BLaER1 treated with 17β-estradiol and CSF1 and Interleukin-3, amounts not matched to agents 10 nM and 100 nM (cell line): ENCODE measurements at regions not wholly inside any gene's neighbourhood (a gene's known extent, or its start where the extent isn't known, plus 50 kb on each side); places are given as distances from the start of the nearest gene placed in this dataset.

Experiments used
- H3K27ac ChIP-seq, 11 experiments: shearing (Covaris generic); formaldehyde crosslinking; 2 replicates each; pipeline ENCODE4 v1.8.1; 2022
- H3K27me3 ChIP-seq, 11 experiments: shearing (Covaris generic); formaldehyde crosslinking; 2 replicates each; pipeline ENCODE4 v1.8.1; 2022
- H3K36me3 ChIP-seq, 11 experiments: shearing (Covaris generic); formaldehyde crosslinking; 2 replicates each; pipeline ENCODE4 v1.8.1; 2022
- H3K4me1 ChIP-seq, 10 experiments: shearing (Covaris generic); formaldehyde crosslinking; 2 replicates each; pipeline ENCODE4 v1.8.1; 2022
- H3K4me2 ChIP-seq, 11 experiments: shearing (Covaris generic); formaldehyde crosslinking; 2 replicates each; pipeline ENCODE4 v1.8.1; 2022
- H3K4me3 ChIP-seq, 10 experiments: shearing (Covaris generic); formaldehyde crosslinking; 2 replicates each; pipeline ENCODE4 v1.8.1; 2022
- H3K9ac ChIP-seq, 11 experiments: shearing (Covaris generic); formaldehyde crosslinking; 2 replicates each; pipeline ENCODE4 v1.8.1; 2022
- H3K9me3 ChIP-seq, 11 experiments: shearing (Covaris generic); formaldehyde crosslinking; replicated peaks in 1 of 11; 2 replicates each; pipeline ENCODE4 v1.8.1; 2022
- H4K20me1 ChIP-seq, 11 experiments: shearing (Covaris generic); formaldehyde crosslinking; 2 replicates each; pipeline ENCODE4 v1.8.1; 2022
- Cebpa-rat ChIP-seq, 11 experiments: shearing (Covaris generic); IDR thresholded peaks; 2 replicates each; pipeline ENCODE4 v1.8.1; 2022

DNA sequence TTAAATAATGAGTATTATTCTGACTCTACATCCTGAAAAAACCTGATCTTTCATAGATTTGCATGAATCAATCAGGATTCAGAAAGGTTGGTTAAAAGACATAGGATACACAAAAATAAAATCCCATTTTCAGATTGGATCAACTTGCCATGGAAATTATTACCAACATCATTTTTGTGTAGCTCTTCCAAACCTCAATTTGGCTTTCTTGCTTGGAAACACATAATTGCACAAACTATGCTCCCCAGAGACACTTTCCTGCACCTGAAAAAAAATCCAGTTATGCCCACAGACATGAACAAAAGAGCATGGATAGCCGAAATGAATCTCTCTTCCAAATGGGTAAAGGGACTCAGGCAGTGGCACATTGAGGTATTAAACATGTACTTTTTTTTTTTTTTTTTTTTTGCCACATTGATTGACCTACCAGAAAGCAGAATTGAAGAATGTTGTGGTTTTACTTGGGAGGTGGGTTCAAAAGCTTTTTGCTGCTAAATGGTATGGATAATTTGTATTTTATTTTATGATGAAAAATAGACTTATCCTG is 135.4 kb upstream of the FBN2 start:
- H3K9me3 ChIP-seq, result peaks cover 0 to 8% (median 0%) of the 10 kb centered on the region in 11 experiments; a peak in 5 of 22 replicates
- H3K27me3 ChIP-seq, result no peaks in the 10 kb centered on the region
- H4K20me1 ChIP-seq, result no peaks in the 10 kb centered on the region
- H3K4me1 ChIP-seq, result no peaks in the 10 kb centered on the region
- H3K9ac ChIP-seq, result no peak overlapping the region
- no peak overlapping the region for H3K27ac ChIP-seq
- no peak overlapping the region for H3K4me2 ChIP-seq
- TF ChIP-seq Cebpa-rat (IDR thresholded peaks at IDR 0.05), result no peak
- no peak overlapping the region for H3K4me3 ChIP-seq
- no peaks in the 10 kb centered on the region for H3K36me3 ChIP-seq

- H3K4me3 ChIP-seq, result no peak overlapping the region
- no peak for TF ChIP-seq Cebpa-rat (IDR thresholded peaks at IDR 0.05)
- H3K4me2 ChIP-seq, result no peak overlapping the region
- H3K4me1 ChIP-seq, result no peaks in the 10 kb centered on the region
- H3K9ac ChIP-seq, result no peak overlapping the region
- H3K9me3 ChIP-seq, result peaks cover 0 to 8% (median 0%) of the 10 kb centered on the region in 11 experiments; a peak in 5 of 22 replicates
- H3K27me3 ChIP-seq, result no peaks in the 10 kb centered on the region
- no peaks in the 10 kb centered on the region for H3K36me3 ChIP-seq
- H4K20me1 ChIP-seq, result no peaks in the 10 kb centered on the region
- no peak overlapping the region for H3K27ac ChIP-seq
Observed at GRCh38 chr5:128673970-128674369, 135.9 kb upstream of the FBN2 start.

DNA sequence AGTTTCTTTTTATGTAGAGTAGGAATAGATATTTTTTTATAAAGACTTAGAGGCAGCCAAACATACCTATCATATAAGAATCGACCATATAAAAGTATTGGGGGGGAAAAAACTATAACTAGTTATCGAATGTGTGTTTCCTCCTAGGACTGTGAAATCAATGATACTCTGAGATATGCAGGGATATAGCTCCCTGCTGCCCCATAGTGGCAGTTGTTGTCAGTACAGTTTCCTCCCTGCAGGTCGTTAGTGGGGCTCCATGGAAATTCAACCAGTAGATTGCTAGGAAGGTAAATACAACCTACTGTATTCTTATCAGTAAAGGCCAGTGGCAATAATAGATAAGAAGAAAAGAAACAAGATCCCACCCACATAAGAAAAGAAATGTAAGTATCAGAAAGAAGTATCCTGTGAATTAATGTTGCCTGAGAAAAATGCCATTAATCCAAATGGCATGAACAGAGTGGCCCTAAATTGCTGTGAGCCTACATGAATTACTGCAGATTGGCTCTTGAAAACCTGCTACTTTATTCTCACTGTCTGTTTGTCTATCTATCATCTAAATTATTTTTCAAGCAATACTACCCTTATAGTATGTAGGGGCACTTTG is 136.9 kb upstream of the FBN2 start:
- Histone ChIP-seq H3K27ac (no peak overlapping the region), H3K4me3 (no peak overlapping the region), H3K4me2 (no peak overlapping the region), H3K27me3 (no peaks in the 10 kb centered on the region), H4K20me1 (no peaks in the 10 kb centered on the region), H3K9me3 (peaks cover 0 to 8% (median 0%) of the 10 kb centered on the region in 11 experiments; a peak in 5 of 22 replicates), H3K4me1 (no peaks in the 10 kb centered on the region), H3K9ac (no peak overlapping the region), H3K36me3 (no peaks in the 10 kb centered on the region)
- TF ChIP-seq Cebpa-rat (IDR thresholded peaks at IDR 0.05), result no peak

- H3K9me3 ChIP-seq, result no peaks in the 10 kb centered on the region
- no peak for TF ChIP-seq Cebpa-rat (IDR thresholded peaks at IDR 0.05)
- H3K4me3 ChIP-seq, result no peak overlapping the region
- no peak overlapping the region for H3K27ac ChIP-seq
- H3K9ac ChIP-seq, result no peak overlapping the region
- no peaks in the 10 kb centered on the region for H4K20me1 ChIP-seq
- H3K36me3 ChIP-seq, result no peaks in the 10 kb centered on the region
- no peak overlapping the region for H3K4me2 ChIP-seq
- no peaks in the 10 kb centered on the region for H3K27me3 ChIP-seq
- H3K4me1 ChIP-seq, result peaks cover 0 to 7% (median 0%) of the 10 kb centered on the region in 10 experiments; a peak in 1 of 20 replicates
Observed at GRCh38 chr5:128681096-128681495, 143.1 kb upstream of the FBN2 start.

GRCh38 chr5:128681764-128682592 is 143.9 kb upstream of the FBN2 start:
- no peak overlapping the region for H3K4me2 ChIP-seq
- H3K9me3 ChIP-seq, result no peaks in the 10 kb centered on the region
- no peak overlapping the region for H3K27ac ChIP-seq
- H3K4me3 ChIP-seq, result no peak overlapping the region
- no peaks in the 10 kb centered on the region for H3K36me3 ChIP-seq
- H3K9ac ChIP-seq, result no peak overlapping the region
- no peak for TF ChIP-seq Cebpa-rat (IDR thresholded peaks at IDR 0.05)
- no peaks in the 10 kb centered on the region for H4K20me1 ChIP-seq
- peaks cover 0 to 7% (median 0%) of the 10 kb centered on the region in 10 experiments; a peak in 1 of 20 replicates for H3K4me1 ChIP-seq
- H3K27me3 ChIP-seq, result no peaks in the 10 kb centered on the region

- no peaks in the 10 kb centered on the region for H3K9me3 ChIP-seq
- no peak overlapping the region for H3K27ac ChIP-seq
- TF ChIP-seq Cebpa-rat (IDR thresholded peaks at IDR 0.05), result no peak
- no peak overlapping the region for H3K4me3 ChIP-seq
- peaks cover 0 to 7% (median 0%) of the 10 kb centered on the region in 10 experiments; a peak in 1 of 20 replicates for H3K4me1 ChIP-seq
- no peak overlapping the region for H3K9ac ChIP-seq
- H4K20me1 ChIP-seq, result no peaks in the 10 kb centered on the region
- H3K4me2 ChIP-seq, result no peak overlapping the region
- no peaks in the 10 kb centered on the region for H3K36me3 ChIP-seq
- no peaks in the 10 kb centered on the region for H3K27me3 ChIP-seq
Observed at GRCh38 chr5:128682669-128683068, 144.6 kb upstream of the FBN2 start.

DNA sequence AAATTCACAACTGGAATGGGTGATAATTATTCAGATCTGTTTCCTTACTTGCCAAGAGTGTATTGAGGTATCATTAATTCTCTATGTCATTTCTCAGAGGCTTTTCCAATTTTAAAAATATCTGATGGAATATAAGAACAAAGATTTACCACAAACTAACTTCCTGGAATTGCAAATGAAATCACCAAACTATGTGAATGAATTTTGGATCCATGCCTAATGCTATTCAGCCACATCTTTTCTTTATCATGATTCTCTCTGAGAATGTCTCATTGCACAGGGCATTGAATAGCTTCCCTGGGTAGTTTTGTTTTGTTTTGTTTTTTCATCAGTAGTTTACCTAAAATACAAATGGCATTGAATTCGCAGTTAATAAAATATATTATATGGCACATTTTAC is 146.9 kb upstream of the FBN2 start:
- Histone ChIP-seq H4K20me1 (no peaks in the 10 kb centered on the region), H3K36me3 (no peaks in the 10 kb centered on the region), H3K9me3 (no peaks in the 10 kb centered on the region), H3K9ac (no peak overlapping the region), H3K4me2 (no peak overlapping the region), H3K27me3 (no peaks in the 10 kb centered on the region), H3K27ac (no peak overlapping the region), H3K4me1 (peaks cover 0 to 7% (median 0%) of the 10 kb centered on the region in 10 experiments; a peak in 1 of 20 replicates), H3K4me3 (no peak overlapping the region)
- no peak for TF ChIP-seq Cebpa-rat (IDR thresholded peaks at IDR 0.05)

- no peaks in the 10 kb centered on the region for H3K27me3 ChIP-seq
- no peak overlapping the region for H3K4me3 ChIP-seq
- H3K4me2 ChIP-seq, result no peak overlapping the region
- no peaks in the 10 kb centered on the region for H3K4me1 ChIP-seq
- H3K36me3 ChIP-seq, result no peaks in the 10 kb centered on the region
- H3K9ac ChIP-seq, result no peak overlapping the region
- H4K20me1 ChIP-seq, result no peaks in the 10 kb centered on the region
- H3K9me3 ChIP-seq, result no peaks in the 10 kb centered on the region
- no peak overlapping the region for H3K27ac ChIP-seq
- TF ChIP-seq Cebpa-rat (IDR thresholded peaks at IDR 0.05), result no peak
Observed at GRCh38 chr5:128687930-128688329, 149.9 kb upstream of the FBN2 start.

DNA sequence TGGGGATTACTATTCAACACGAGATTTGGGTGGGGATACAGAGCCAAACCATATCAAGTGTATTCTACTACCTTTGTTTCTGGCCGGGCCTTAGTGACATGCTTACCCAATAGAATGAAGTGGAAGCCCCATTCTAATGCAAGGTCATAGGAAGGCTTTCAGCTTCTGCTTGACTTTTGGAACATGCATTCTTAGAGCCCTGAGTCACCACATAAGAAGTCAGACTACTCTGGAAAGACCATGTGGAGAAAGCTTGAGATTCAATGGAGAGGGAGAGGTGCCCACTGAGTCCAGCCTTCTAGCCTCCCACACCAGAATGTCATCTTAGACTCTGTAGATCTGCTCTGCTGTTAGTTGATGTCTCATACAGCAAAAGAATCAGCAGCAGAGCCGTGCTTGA is 155.7 kb upstream of the FBN2 start:
- no peak overlapping the region for H3K4me2 ChIP-seq
- H3K4me1 ChIP-seq, result no peaks in the 10 kb centered on the region
- TF ChIP-seq Cebpa-rat (IDR thresholded peaks at IDR 0.05), result no peak
- H4K20me1 ChIP-seq, result no peaks in the 10 kb centered on the region
- H3K9me3 ChIP-seq, result peaks cover 0 to 7% (median 0%) of the 10 kb centered on the region in 11 experiments; a peak in 1 of 22 replicates
- H3K36me3 ChIP-seq, result no peaks in the 10 kb centered on the region
- no peak overlapping the region for H3K9ac ChIP-seq
- H3K4me3 ChIP-seq, result no peak overlapping the region
- no peak overlapping the region for H3K27ac ChIP-seq
- no peaks in the 10 kb centered on the region for H3K27me3 ChIP-seq
